ENCODE measurements at regions not wholly inside any gene's neighbourhood (a gene's known extent, or its start where the extent isn't known, plus 50 kb on each side); places are given as distances from the start of the nearest gene placed in this dataset.

- TF ChIP-seq CTCF (conservative IDR thresholded peaks at IDR 0.05 in 1 of 2, IDR thresholded peaks at IDR 0.05 in 1 of 2; ENCODE audit: extremely low read depth in 1 of 2, insufficient read depth in 1 of 2, low read depth in 1 of 2, low read length in 2 of 2) (no peak), EZH2 (IDR thresholded peaks at IDR 0.05; ENCODE audit: borderline replicate concordance, low read length) (no peak)
Measured at GRCh38 chr10:130971123-130971435, 340.4 kb downstream of the TCERG1L start.
